HG03064 (cell line): ENCODE measurements at regions not wholly inside any gene's neighbourhood (a gene's known extent, or its start where the extent isn't known, plus 50 kb on each side); places are given as distances from the start of the nearest gene placed in this dataset.

Experiments
- ATAC-seq: cut with Tn5 transposase; IDR thresholded peaks from one replicate; pipeline ENCODE4 v1.9.1; 2021; ENCODE audit warnings: low read depth; ENCODE audit not compliant: unreplicated experiment

GRCh38 chr5:8366266-8366665 lies 497.3 kb downstream of the MTRR start:
- no peak for ATAC-seq

DNA sequence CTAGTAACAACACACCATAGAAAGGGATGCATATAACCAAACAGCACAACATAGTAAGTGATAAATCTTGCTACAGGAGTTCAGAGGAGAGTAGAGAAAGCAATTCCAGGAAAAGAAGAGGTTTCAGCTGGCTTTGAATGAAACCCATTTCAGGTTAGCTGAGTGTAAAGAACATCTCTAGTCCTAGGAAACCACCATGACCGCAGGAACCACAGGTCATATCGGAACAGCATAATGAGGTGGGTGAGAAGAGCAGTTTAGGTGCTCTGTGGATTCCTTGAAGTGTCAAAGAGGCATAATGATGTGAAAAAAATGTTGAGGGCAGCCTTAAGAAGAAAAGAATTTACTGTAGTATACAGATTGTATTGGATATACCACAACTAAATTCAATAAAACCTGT lies 507.5 kb downstream of the MTRR start:
- ATAC-seq, result no peak

DNA sequence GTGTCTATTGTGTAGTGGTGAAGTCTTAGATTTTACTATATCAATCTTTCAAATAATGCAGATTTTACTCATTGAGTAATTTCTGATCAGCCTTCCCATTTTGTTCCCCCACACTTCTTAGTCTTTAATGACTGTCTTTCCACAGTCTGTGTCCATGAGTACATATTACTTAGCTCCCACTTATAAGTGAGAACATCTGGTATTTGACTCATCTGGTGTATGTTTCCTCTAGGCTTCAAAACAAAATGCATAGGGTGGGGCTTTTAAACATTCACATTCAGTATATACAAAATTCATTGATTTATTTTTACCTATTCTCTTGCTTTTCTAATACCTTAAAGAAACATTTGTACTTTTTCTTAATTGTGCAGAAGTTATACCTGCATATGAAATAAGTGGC lies 513.0 kb downstream of the MTRR start:
- no peak for ATAC-seq

GRCh38 chr5:8382456-8382855 lies 513.5 kb downstream of the MTRR start:
- no peak for ATAC-seq

GRCh38 chr5:8383616-8384015 lies 514.7 kb downstream of the MTRR start:
- ATAC-seq, result no peak

GRCh38 chr5:8386719-8387288 lies 517.9 kb downstream of the MTRR start:
- ATAC-seq, result no peak

DNA sequence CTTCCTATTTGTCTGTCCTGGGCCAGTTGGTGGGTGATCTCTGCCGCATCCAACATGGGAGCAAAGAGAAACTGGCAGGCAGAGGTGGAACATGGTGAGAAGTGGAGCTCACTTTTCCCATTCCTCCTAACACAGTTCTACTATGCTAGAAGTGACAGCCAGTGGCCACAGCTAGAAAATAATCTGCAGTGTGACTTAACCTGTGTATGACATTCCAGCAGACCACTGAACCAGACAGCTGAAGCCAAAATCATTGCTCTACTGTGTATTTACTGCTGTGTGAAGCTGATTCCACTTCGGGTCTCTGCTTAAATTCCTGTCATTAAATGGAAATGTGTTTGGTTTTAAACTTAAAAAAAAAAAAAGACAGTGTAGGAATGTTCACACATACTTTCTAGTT lies 523.0 kb downstream of the MTRR start:
- ATAC-seq, result no peak

GRCh38 chr5:8393240-8393639 lies 524.3 kb downstream of the MTRR start:
- ATAC-seq, result no peak

GRCh38 chr5:8394965-8395364 lies 526.0 kb downstream of the MTRR start:
- ATAC-seq, result no peak

GRCh38 chr5:8396246-8396645 lies 527.3 kb downstream of the MTRR start:
- no peak for ATAC-seq

DNA sequence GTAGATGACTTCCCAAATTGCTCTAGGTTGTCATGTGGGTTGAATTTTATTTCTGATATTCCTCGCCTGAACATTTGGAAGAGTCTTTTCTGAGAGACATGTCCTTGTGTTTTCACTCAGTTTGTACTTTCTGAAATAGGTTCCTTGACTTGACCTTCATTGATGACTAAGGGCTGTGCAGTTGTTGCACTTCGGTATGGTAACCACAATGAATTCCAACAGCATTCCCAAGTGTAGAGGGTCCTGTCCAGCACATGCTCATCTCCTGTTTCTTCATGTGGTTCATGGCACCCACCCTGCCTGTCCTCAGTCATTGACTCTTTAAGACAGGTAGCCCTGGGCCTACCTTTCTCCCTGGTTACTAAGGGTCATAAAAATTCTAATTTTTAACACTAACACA lies 527.8 kb downstream of the MTRR start:
- ATAC-seq, result no peak

GRCh38 chr5:8399471-8399870 lies 530.5 kb downstream of the MTRR start:
- no peak for ATAC-seq

GRCh38 chr5:8408258-8408657 lies 539.3 kb downstream of the MTRR start:
- no peak for ATAC-seq

- ATAC-seq, result no peak
Measured at GRCh38 chr5:8410618-8411017, 541.7 kb downstream of the MTRR start.

- ATAC-seq, result no peak
Measured at GRCh38 chr5:8413975-8414374, 545.0 kb downstream of the MTRR start.

DNA sequence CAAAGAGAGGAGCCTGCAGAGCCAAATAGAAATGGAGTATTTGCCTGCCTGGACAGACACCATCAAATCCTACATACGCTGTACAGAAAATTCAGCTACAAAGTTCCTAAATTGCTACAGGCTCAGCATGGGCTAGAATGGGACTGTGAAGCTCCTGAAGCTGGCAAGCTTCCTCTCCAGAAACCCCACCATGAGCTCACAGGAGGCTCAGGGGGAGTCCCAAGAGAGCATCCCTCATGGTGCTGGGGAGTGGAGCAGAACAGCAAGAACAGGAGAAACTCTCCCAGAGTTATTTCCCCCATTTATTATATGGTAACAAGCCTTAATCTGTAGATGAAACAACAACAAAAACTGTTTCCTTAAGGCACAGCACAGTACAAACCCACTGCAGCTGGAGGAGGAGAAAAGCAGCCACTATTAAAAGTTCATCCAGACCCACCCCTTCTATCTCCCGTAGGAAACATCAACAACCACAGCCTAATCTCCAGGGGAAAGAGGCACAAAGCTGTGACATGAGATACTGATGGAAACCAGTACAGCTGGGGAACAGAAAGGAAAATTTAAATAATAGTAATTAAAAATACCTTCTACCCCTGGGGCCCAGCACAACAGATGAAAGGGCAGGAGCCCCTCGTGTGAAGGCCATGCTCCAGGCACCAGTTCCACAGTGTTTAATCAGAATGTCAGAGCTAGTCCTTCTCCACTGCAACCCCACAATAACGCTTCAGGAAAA lies 548.5 kb downstream of the MTRR start:
- ATAC-seq, result no peak

DNA sequence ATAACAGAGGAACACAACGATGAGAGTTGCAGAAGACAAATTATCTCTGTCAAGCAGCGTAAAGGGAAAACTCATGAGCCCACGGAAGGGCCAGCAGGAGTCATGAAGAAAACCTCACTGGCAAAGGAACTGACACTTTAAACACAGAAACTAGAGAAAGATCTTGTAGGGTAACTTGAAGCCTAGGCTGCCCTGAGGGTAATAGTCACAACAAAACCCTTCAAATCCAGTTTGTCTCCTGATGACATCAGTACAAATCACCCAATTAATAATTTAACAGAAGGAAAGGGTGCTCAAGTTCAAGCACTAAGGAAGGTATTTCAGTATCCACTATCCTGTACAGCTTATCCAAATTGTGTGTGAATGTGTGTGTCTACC lies 549.1 kb downstream of the MTRR start:
- ATAC-seq, result no peak

- no peak for ATAC-seq
Measured at GRCh38 chr5:8429778-8430758, 561.1 kb downstream of the MTRR start.

DNA sequence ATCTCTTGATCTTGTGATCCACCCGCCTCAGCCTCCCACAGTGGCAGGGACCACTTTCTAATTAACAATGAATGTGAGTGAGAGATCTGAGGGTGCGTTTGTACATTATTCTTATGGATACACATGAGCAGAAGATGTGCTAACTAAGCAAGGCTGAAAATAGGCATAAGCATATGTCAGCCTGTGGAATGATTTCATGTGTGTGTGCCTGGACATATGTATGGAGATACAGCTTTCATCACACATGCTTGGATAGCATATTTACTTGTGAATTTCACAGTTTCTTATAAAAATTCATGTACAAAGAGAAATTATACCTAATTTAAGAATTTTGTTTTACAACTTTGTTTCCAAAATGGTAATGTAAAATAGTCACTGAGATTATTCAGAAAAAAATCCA lies 565.6 kb downstream of the MTRR start:
- ATAC-seq, result no peak

- ATAC-seq, result no peak
Measured at GRCh38 chr5:8436924-8437323, 568.0 kb downstream of the MTRR start.

- ATAC-seq, result no peak
Measured at GRCh38 chr5:8445139-8445538, 576.2 kb downstream of the MTRR start.
